MM.1S (cell line): ENCODE measurements at regions not wholly inside any gene's neighbourhood (a gene's known extent, or its start where the extent isn't known, plus 50 kb on each side); places are given as distances from the start of the nearest gene placed in this dataset.

Source experiments
- EZH2 ChIP-seq: fragments of 300-600 bp; sonication (generic); optimal IDR thresholded peaks from 2 replicates; pipeline ENCODE3; 2017; ENCODE audit warnings: low read depth, mild to moderate bottlenecking, antibody characterized with exemption, low read length, mixed read lengths
- EZH2phosphoT487 ChIP-seq: fragments of 300-600 bp; sonication (generic); IDR thresholded peaks from 2 replicates; pipeline ENCODE4 v1.6.1; 2018; ENCODE audit warnings: antibody characterized with exemption, low read length
- TF ChIP-seq, protein P1 (sequence below): fragments of 300-600 bp; sonication (generic); IDR thresholded peaks from 2 replicates; pipeline ENCODE4 v1.5.1; 2016; ENCODE audit warnings: antibody characterized with exemption, low read length, mixed read lengths

DNA sequence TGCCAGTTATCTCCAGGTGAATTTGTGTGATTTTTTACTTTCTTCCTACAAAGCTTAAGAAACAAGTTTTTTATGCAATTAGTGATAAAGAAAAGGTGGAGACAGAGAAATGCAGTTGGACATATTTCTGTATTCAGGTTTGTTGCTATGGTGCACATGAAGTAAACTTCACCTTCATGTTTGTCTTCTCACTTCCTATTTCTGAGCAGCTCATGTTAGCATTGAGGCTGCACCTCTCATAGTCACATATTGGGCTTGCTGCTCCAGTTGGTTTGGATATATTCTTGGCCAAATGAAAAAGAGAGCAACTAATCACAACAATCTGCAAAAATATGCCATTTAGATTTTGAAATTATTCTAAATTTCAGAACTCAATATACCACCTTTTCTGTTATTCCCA, 475.6 kb upstream of the ZWINT start:
- TF ChIP-seq, protein P1, sequence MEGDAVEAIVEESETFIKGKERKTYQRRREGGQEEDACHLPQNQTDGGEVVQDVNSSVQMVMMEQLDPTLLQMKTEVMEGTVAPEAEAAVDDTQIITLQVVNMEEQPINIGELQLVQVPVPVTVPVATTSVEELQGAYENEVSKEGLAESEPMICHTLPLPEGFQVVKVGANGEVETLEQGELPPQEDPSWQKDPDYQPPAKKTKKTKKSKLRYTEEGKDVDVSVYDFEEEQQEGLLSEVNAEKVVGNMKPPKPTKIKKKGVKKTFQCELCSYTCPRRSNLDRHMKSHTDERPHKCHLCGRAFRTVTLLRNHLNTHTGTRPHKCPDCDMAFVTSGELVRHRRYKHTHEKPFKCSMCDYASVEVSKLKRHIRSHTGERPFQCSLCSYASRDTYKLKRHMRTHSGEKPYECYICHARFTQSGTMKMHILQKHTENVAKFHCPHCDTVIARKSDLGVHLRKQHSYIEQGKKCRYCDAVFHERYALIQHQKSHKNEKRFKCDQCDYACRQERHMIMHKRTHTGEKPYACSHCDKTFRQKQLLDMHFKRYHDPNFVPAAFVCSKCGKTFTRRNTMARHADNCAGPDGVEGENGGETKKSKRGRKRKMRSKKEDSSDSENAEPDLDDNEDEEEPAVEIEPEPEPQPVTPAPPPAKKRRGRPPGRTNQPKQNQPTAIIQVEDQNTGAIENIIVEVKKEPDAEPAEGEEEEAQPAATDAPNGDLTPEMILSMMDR: no peak
- TF ChIP-seq EZH2: no peak
- no peak for TF ChIP-seq EZH2phosphoT487
